ENCODE measurements at regions not wholly inside any gene's neighbourhood (a gene's known extent, or its start where the extent isn't known, plus 50 kb on each side); places are given as distances from the start of the nearest gene placed in this dataset.

GRCh38 chr6:170177772-170178560, 112.9 kb downstream of the DLL1 start:
- FAIRE-seq (no peak), DNase-seq (ENCODE audit: low read depth) (no peak)
- no peak overlapping the region for H3K4me2 ChIP-seq (ENCODE audit: low read length)
- no peak overlapping the region for H3K27ac ChIP-seq (ENCODE audit: low read depth, low read length)
- peaks cover 42% of the 10 kb centered on the region for H3K27me3 Mint-ChIP-seq (ENCODE audit: low read depth, unreplicated experiment)
- no peaks in the 10 kb centered on the region for H4K20me1 ChIP-seq (ENCODE audit: insufficient read depth, low read length)
- no peak overlapping the region for H3K4me3 ChIP-seq (ENCODE audit: insufficient read depth, low read depth, low read length)
- H3K9ac ChIP-seq (ENCODE audit: low read length): no peak overlapping the region
- no peak overlapping the region for H3K27ac Mint-ChIP-seq (ENCODE audit: unreplicated experiment)
- H2AFZ ChIP-seq (ENCODE audit: low read depth, low read length): no peak overlapping the region
- H3K36me3 Mint-ChIP-seq (ENCODE audit: low read depth, unreplicated experiment): no peaks in the 10 kb centered on the region
- no peaks in the 10 kb centered on the region for H3K36me3 ChIP-seq (ENCODE audit: insufficient read depth, low read length)
- no peak overlapping the region for H3K4me3 Mint-ChIP-seq (ENCODE audit: unreplicated experiment)
- peaks cover 8% of the 10 kb centered on the region for H3K9me3 ChIP-seq (ENCODE audit: insufficient read depth, low read depth, low read length)
- H3K27me3 ChIP-seq (ENCODE audit: insufficient read depth, low read length): no peaks in the 10 kb centered on the region
- H3K79me2 ChIP-seq (ENCODE audit: insufficient read depth, low read length): no peaks in the 10 kb centered on the region
- no peaks in the 10 kb centered on the region for H3K4me1 ChIP-seq (ENCODE audit: insufficient read depth, low read length)
- TF ChIP-seq CTCF (IDR thresholded peaks at IDR 0.05; ENCODE audit: insufficient read depth, low read depth, low read length) (no peak), EZH2 (IDR thresholded peaks at IDR 0.05; ENCODE audit: insufficient read depth, low read length) (no peak)
- peaks cover 2% of the 10 kb centered on the region for H3K9me3 Mint-ChIP-seq (ENCODE audit: unreplicated experiment)
- H3K4me1 Mint-ChIP-seq (ENCODE audit: low read depth, unreplicated experiment): no peaks in the 10 kb centered on the region

GRCh38 chr6:170176898-170177771, 113.7 kb downstream of the DLL1 start:
- no peaks in the 10 kb centered on the region for H3K79me2 ChIP-seq (ENCODE audit: insufficient read depth, low read length)
- Mint-ChIP-seq H3K9me3 (ENCODE audit: unreplicated experiment) (peaks cover under 1% of the 10 kb centered on the region), H3K4me1 (ENCODE audit: low read depth, unreplicated experiment) (no peaks in the 10 kb centered on the region), H3K27ac (ENCODE audit: unreplicated experiment) (no peak overlapping the region), H3K27me3 (ENCODE audit: low read depth, unreplicated experiment) (peaks cover 42% of the 10 kb centered on the region), H3K4me3 (ENCODE audit: unreplicated experiment) (no peak overlapping the region), H3K36me3 (ENCODE audit: low read depth, unreplicated experiment) (no peaks in the 10 kb centered on the region)
- TF ChIP-seq CTCF (IDR thresholded peaks at IDR 0.05; ENCODE audit: insufficient read depth, low read depth, low read length) (no peak), EZH2 (IDR thresholded peaks at IDR 0.05; ENCODE audit: insufficient read depth, low read length) (no peak)
- no peak overlapping the region for H3K9ac ChIP-seq (ENCODE audit: low read length)
- H3K27me3 ChIP-seq (ENCODE audit: insufficient read depth, low read length): no peaks in the 10 kb centered on the region
- peaks cover 7% of the 10 kb centered on the region for H3K9me3 ChIP-seq (ENCODE audit: insufficient read depth, low read depth, low read length)
- no peak overlapping the region for H3K4me2 ChIP-seq (ENCODE audit: low read length)
- H4K20me1 ChIP-seq (ENCODE audit: insufficient read depth, low read length): no peaks in the 10 kb centered on the region
- H3K4me3 ChIP-seq (ENCODE audit: insufficient read depth, low read depth, low read length): no peak overlapping the region
- no peaks in the 10 kb centered on the region for H3K4me1 ChIP-seq (ENCODE audit: insufficient read depth, low read length)
- H2AFZ ChIP-seq (ENCODE audit: low read depth, low read length): no peak overlapping the region
- DNase-seq (ENCODE audit: low read depth) (no peak), FAIRE-seq (no peak)
- H3K36me3 ChIP-seq (ENCODE audit: insufficient read depth, low read length): no peaks in the 10 kb centered on the region
- H3K27ac ChIP-seq (ENCODE audit: low read depth, low read length): no peak overlapping the region

Data from astrocyte (in vitro differentiated cells and primary cell).